Activated CD8-positive, alpha-beta memory T cell treated with anti-CD3 and anti-CD28 coated beads for 36 hours (primary cell): ENCODE measurements at regions not wholly inside any gene's neighbourhood (a gene's known extent, or its start where the extent isn't known, plus 50 kb on each side); places are given as distances from the start of the nearest gene placed in this dataset.
"Not testable (repeated sequence)": the region's sequence is repeated elsewhere in the genome, so short reads cannot be mapped to it uniquely, and the experiment has no call there.

ENCODE experiments used
- CTCF ChIA-PET: fragments of 350-600 bp; sonication (Branson Sonifier 250); formaldehyde crosslinking; loops from one replicate; lab custom pipeline; 2021; ENCODE audit warnings: antibody characterized with exemption; lab: Charles Lee
- POLR2A ChIA-PET: fragments of 350-600 bp; sonication (Branson Sonifier 250); formaldehyde crosslinking; loops from one replicate; lab custom pipeline; 2021; ENCODE audit warnings: antibody characterized with exemption; lab: Charles Lee

DNA sequence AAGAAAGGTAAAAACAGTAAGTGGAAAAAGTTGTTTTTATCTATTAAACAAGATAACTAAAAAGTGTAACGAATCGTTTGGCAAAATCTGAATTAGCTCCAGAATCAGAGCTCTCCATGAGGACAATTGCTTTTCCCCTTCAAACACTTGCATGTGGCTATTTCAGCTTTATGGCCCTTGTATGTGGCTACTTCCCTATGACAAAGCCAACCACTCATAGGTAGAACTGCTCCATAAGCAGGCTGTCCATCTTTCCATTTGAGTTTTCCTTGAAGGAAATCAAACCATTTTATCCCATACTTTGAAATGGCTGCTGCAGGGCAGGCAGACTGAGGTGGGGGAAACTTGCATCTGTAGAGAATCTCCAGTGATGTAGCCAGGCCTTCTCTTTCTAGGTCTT lies 445.5 kb upstream of the ID2 start:
- CTCF ChIA-PET, result no interaction called here
- POLR2A ChIA-PET, result no interaction called here

DNA sequence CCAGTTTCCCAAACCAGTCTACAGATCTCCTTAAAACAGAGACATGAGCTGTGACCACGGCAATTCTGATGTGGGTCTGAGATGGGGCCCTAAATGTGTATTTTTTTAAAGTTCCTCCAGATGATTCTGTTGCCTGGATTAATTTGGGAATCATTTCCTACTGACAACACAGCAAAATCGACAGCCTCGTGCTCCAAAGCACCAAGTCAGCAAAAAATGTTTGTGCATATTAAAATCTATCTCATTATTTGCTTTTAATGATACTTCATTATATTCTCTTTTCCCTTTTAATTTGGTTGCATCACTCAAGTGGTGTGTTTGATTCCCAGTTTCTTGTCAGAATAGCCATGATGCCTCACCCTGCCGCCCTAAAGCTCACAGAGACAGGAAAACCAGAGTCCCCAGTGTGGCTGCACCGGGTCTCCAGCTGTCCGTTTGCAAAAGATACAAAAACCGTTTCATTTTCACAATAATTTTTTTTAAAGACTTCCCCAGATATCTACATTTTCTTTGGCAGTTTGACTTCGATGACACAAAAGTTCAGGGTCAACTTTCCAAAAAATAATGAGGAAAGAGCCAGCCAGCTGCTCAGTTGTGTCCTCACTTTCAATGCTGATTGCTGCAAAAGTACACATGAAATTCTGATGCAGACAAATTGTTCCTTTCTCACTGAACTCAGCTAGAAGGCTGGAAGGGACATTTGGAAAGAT lies 443.2 kb upstream of the ID2 start:
- POLR2A ChIA-PET, result interaction anchor here (0.6 kb wide), 1 partner anchor 181 kb away, joined by 3 read pairs; no protein-coding TSS in a partner anchor

DNA sequence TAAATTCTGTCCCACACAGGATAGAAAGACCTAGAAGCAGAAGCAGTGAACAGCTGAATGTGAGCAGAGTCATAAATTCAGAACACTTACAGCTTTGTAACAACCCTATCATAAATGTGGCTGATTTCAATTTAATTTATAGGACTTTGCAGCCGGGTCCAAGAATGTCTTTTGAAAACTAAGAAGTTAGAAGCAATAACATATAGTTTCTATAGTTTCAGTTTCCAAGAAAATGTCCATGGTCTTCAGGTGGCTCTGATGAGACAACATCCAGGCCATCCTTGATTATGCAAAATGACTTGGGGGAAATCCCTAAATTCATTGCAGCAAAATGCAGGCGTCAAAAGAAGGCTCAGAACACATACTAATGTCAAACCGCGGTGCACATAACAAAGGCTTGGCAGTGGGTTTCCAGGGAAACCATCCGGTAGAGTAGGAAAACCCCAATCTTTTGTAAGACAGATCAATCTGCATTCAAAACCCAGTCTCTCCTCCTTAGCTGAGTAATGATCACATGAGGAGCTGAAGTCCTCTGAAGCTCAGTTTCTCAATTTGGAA lies 442.2 kb upstream of the ID2 start:
- CTCF ChIA-PET, result no interaction called here
- POLR2A ChIA-PET, result interaction anchor here (0.6 kb wide), 1 partner anchor 221 kb away, joined by 6 read pairs; no protein-coding TSS in a partner anchor

More for the DNA sequence above, 443.2 kb upstream of the ID2 start:
- CTCF ChIA-PET, result no interaction called here

DNA sequence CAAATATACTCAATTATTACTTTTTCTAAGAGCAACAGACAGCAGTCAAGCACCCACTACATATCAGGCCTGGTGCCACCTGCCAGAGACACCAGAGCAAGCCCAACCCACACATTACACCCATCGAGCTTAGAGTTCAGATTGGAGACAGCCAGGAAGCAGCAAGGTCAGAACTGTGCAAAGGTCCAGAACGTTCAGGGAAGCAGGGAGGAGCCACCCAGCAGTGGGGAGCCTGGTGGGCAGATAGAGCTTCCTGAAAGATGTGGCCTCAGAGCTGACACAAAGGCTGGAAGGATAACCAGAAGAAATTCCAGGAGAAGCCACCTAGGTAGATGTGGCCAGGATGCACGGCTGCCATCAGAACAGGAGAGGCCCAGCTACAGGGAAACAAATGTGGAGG lies 440.5 kb upstream of the ID2 start:
- ChIA-PET POLR2A (no interaction called here), CTCF (no interaction called here)

DNA sequence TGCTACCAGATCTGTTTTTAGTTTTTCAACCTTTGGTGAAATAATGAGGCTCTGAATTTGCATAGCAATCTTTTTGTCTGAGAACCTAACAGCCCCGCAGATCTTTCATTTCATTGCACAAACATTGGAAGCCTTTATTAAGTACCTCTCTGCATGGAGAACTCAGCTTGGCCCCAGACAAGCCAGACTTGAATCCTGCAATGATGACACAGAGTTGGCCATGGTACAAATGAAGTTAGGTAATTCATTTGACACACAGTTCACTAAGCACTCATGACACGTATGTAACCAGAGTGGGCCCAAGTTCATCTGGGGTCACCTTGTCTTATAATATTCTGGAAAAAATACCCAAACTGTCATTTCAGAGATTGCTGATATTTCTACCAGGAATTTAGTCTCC lies 439.1 kb upstream of the ID2 start:
- ChIA-PET CTCF (no interaction called here), POLR2A (no interaction called here)

DNA sequence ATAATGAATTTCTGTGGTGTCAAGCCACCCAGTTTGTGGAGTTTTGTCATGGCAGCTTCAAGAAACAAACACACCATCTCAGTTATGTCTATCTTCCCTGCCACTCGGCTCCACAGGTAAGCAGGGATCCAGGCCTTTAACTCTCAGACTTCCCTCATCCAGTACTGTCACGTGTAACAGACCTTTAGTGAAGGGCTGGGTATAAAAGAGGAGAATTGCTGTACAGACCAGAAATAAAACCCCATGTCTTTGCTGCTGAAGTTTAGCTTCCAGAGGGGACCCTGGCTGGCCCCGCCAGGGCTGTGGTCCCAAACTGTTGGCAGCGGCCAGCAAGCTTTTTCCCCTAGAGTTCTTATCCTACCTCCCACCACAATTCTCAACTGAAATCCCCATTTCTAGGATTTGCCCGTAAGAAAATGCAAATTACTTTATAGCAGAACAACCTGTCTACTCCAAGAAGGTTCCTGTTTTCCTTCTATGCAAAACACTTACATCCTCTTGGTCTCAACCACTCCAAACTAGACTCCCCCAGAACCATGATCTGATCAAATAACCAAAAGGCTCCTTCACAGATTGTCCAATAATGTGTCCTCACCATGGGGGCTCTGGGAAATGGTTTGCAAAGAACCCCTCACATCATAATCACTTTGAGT lies 438.0 kb upstream of the ID2 start:
- ChIA-PET POLR2A (no interaction called here), CTCF (no interaction called here)

DNA sequence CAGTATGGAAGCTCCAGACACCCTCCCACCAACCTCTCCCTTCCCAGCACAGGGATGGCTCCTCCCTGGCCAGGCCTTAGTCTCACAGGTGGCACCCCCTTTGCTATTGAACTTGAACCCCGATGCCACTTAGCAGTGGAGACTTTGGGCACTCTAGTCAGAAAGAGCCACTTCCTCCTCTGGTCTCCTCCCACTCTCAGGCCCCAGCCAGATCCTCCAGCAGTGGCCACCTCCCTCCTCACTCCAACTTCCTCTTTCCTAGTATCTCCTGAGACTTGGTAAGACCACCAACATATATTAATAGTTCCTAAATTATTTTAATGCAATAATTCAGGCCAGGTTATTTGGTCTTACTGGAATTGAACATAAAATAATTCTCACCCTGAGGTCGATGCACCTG lies 437.2 kb upstream of the ID2 start:
- ChIA-PET CTCF (no interaction called here), POLR2A (no interaction called here)

DNA sequence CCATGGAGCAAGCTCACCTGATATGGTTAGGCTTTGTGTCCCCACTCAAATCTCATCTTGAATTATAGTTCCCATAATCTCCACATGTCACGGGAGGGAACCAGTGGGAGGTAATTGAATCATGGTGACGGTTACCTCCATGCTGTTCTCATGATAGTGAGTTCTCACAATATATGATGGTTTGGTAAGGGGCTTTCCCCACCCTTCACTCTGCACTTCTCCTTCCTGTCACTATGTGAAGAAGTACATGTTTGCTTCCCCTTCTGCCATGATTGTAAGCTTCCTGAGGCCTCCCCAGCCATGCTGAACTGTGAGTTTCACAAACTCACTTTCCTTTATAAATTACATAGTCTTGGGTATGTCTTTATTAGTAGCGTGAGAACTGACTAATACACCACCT lies 435.7 kb upstream of the ID2 start:
- POLR2A ChIA-PET, result no interaction called here
- CTCF ChIA-PET, result no interaction called here

DNA sequence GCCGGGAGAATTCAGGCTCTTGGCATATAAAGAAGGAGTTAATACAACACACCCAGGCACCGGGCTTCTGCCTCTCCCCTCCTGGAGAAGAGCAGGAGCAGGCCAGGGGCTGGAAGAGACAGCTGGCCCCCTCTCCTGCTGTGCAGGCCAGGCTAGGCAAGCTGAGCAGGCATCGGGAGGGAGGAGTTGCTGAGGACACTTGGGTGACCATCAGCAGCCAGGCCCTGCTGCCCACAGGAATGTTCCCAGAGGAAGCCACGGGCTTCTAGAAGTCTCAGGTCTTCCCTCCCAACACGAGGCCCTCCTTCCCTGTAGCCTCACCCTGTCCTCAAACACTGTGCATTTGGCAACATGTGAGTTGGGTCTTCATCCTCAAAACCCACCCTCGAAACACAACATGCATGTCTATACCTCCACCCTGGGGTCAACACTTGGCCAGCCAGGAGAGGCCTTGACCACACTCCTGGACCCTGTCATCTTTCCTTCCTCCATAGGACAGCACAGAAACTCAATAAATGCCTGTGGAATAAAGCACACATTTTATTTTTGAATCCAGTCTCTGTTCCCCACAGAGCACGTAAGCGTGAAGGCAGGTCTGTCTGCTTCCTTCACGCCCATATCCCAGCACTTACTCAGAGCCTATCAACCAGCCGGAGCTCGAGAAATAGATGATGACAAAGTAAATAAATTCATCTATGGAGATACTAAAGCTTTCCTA lies 433.8 kb upstream of the ID2 start:
- CTCF ChIA-PET, result no interaction called here
- POLR2A ChIA-PET, result no interaction called here

DNA sequence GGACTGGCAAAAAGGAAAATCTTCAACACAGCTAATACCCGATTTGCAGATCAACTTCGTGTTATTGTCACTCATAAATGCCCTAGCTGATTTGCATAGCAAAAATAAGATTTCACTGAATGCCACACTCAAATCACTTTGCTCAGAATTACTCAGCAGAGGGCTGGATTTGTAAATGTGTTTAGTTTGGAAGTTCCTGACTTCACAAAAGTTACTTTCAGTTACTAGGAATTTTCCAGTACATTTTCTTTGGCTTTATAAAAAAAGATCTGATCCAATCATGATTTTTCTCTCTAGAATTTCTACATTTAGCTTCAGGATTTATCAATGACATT lies 433.3 kb upstream of the ID2 start:
- CTCF ChIA-PET, result no interaction called here

DNA sequence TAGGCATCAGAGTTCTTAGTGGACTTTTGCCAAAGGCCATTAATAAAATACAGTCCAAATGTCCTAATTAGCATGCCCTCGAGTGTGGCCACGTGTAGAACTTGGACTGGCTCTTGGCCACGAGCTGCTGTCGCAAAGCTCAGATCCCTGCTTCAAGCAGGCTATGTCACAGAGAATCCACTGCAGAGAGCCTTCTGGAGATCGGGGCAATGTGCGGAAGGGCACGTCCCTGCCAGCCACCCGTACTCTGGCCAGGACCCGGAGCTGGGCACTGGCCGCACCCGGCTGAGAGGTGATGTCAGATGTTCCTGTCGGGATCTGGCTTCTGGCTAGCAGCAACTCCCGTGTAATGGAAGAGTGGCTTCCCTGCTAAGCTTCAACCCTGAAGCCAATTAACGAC lies 432.7 kb upstream of the ID2 start:
- ChIA-PET POLR2A (interaction anchor here (0.7 kb wide), 1 partner anchor 67 kb away, joined by 3 read pairs; no protein-coding TSS in a partner anchor), CTCF (no interaction called here)

More for the DNA sequence above, 433.3 kb upstream of the ID2 start:
- POLR2A ChIA-PET, result interaction anchor here (0.7 kb wide), 1 partner anchor 67 kb away, joined by 3 read pairs; no protein-coding TSS in a partner anchor

DNA sequence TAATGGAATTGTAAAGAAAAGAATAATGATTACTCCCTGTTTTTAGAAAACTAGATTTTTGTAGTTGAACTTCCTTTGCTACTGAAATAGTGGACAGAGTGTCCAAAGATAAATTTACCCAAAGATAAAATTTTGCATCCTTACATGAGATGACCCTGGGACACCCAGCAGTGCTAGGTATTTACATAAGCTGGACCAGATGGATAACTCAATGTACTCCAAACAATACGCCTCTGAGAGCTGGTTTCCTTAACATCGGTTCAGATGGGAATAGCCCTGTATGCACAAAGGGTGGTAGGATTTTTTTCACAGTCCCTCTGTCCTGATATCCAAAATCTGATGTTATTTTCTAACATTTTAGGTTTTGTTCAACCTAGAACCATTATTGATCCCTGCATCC lies 432.1 kb upstream of the ID2 start:
- ChIA-PET CTCF (no interaction called here), POLR2A (no interaction called here)

DNA sequence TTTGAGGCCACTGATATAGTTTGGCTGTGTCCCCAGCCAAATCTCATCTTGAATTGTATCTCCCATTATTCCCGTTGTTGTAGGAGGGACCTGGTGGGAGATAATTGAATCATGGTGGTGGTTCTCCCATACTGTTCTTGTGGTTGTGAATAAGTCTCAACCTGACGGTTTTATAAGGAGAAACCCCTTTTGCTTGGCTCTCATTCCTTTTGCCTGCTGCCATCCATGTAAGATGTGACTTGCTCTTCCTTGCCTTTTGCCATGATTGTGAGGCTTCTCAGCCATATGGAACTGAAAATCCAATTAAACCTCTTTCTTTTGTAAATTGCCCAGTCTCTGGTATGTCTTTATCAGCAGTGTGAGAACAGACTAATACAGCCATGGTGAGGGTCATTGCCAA lies 431.6 kb upstream of the ID2 start:
- POLR2A ChIA-PET, CTCF ChIA-PET: not testable (repeated sequence)

DNA sequence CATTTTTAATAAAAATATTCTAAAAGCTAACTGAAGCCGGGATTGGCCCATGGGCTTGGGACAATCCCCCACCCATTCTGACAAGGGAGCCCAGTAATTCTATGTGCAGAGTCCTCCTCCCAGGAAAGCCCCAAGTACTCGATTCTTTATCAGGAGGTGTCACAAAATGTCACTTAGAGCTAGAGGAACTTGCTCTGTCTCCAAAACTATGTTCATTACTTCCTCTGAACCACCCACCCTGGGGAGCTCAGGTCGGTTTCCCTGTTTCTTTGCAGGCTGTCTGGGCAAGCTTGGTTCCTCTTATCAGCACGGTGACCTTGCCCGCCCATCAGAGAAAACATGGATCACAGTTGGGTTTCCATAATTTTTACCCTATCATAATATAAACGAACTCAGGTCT lies 430.6 kb upstream of the ID2 start:
- ChIA-PET POLR2A (no interaction called here), CTCF (no interaction called here)

DNA sequence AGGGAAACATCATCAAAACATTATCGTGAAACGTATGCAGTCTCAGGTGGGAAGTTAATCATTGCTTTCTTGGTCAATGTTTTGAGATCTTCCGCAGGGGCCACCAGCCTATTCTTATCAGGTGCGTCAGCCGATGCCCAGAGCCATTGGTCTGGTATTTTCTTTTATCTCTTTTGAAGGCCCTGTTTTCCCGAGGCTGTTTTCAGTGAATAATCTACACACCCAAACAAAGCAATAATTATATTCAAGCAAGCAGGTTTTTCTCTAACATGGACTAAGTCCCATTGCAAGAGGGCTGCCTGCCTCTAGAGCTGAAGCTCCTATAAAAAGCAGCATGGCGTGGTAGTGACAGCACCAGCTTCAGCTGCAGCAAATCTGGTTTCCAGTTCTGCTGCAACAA lies 430.0 kb upstream of the ID2 start:
- ChIA-PET CTCF (no interaction called here), POLR2A (no interaction called here)

DNA sequence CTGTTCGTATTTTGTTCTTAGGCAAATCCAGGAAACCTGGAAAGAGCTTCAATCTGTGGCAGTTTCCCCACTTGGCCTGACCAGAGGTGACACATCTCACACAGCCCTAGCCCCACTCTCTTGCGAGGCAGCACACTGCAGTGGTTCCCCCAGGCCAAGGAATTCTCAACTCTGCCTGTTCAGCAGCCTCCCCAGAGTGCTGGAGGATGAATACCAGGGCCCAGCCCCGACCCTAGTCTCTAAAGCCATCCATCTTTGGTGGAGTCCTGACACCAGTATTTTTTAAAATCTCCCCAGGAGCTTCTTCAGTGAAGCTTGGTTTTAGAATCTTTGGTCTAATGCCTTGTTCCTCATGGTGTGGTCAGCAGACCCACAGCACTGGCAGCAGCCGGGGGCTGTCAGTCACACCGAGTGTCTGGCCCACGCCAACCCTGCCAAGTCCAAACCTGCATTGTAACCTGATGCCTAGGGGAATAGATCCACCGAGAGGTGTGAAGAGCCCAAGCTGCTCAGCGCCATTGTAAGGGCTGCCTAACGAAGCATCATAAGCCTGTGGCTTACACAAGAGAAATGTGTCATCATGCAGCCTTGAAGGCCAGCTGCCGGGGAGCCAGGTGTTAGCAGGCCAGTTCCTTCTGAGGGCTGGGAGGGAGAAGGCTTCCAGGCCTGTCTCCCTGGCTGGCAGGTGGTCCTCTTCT lies 428.7 kb upstream of the ID2 start:
- CTCF ChIA-PET, result no interaction called here
- POLR2A ChIA-PET, result interaction anchor here (0.6 kb wide), 1 partner anchor 580 kb away, joined by 6 read pairs; no protein-coding TSS in a partner anchor

DNA sequence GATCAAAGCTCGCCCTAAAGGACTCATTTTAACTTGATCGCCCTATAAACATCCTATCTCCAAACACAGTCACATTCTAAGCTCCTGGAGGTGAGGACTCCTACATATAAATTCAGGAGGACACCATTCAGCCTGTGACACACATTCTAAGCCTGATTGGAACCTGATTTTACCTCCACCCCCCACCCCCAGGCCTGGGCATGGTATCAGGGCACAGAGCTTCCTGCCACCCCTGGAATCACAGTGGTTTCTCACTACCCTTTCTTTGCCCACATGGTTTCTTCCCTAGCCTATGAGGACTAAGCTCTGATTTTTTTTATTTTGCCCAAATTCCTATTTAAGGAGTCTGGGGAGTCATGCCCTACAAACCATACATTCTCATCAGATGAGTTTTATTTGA lies 428.1 kb upstream of the ID2 start:
- ChIA-PET POLR2A (interaction anchor here (0.6 kb wide), 1 partner anchor 579 kb away, joined by 6 read pairs; no protein-coding TSS in a partner anchor), CTCF (interaction anchor here (0.5 kb wide), 1 partner anchor 467 kb away, joined by 3 read pairs; no protein-coding TSS in a partner anchor)

DNA sequence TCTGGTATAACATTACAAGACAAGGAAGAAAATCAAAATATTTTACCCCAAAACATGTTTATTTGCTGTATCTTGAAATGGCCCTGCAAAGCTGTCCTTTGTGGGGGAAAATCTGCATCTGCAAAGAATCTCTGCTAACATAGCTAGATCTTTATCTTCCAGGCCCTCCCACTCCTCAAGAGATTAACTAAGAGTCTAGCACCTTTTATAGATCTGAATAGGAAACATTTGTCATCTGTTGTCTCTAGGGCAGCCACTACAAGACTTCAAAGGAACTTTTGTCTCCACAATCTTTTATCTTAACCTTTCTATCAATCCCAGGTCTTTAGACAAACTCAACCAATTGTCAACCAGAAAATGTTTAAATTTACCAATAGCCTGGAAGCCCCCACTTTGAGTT lies 427.6 kb upstream of the ID2 start:
- POLR2A ChIA-PET, result not testable (repeated sequence)
- CTCF ChIA-PET, result interaction anchor here (0.5 kb wide), 1 partner anchor 468 kb away, joined by 3 read pairs; no protein-coding TSS in a partner anchor

DNA sequence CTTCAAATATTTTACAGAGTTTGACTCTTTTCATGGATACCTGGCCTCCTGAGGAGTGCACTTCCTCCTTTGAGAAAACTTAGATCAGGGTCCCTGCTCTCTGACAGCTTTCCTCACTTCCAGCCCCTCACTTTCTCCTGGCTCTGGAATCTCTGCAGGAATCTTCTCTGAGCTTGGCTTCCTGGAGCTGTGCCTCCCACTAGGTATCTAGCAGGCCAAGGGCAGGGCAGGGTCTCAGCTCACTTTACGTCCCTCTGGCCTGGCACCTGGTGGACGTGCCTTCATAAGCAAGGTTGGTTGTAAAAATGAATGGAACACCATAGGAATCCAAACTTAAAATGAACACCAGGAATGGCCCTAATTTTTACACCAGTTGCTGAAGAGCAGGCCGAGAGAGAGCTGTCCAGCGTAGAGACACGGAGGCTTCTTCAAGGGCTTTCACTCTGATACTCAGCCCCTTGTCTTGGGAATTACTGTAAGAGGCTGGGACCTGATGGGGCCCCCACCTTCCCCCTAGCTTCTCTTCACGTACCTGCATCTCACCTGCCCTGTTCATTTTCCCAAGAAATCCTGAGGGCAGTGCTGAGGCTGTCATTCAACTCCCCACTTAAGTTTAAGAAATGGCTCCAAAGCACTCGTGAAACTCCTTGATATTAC lies 426.9 kb upstream of the ID2 start:
- POLR2A ChIA-PET, result no interaction called here
- CTCF ChIA-PET, result no interaction called here
